IPS DF 4.7 (cell line): ENCODE measurements at regions not wholly inside any gene's neighbourhood (a gene's known extent, or its start where the extent isn't known, plus 50 kb on each side); places are given as distances from the start of the nearest gene placed in this dataset.

Source experiments
- DNase-seq: peaks from one replicate; pipeline ENCODE4 v3.0.0-alpha.2; 2013; ENCODE audit warnings: low spot score; ENCODE audit errors: extremely low read depth

DNA sequence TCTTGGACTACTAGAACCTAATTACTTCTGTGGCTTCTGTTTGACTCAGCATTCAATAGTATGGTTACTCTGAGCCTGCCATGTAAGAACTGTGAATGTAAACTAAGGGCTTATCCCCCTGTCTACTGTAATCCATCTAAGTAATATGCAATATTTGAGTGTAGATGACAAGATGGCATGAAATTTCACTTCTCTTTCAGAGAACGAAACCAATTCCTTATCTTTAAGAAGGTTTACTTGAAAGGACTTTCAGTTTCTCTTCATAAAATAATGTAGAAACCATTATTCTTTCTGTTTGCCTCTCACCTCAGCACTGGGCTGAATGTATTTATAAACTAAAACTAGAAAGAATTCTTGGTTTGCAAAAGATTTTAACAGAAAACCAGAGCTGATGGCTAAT is 60.4 kb upstream of the ARID2 start:
- DNase-seq = no peak

DNA sequence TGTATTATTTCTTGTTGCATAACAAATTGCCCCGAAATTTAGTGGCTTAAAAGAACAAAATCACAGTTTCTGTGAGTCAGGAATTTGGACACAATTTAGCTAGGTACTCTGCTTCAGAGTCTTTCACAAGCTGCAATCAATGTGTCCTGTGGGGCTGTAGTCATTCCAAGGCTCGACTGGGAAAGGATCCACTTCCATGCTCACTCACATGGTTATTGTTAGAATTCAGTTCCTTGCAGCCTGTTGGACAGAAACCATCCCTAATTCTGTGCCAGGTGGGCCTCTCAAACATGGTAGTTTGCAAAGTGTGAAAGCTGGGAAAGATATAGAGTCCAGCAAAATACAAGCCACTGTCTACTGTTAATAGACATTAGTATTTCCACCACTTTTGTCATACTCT is 59.7 kb upstream of the ARID2 start:
- no peak for DNase-seq

DNA sequence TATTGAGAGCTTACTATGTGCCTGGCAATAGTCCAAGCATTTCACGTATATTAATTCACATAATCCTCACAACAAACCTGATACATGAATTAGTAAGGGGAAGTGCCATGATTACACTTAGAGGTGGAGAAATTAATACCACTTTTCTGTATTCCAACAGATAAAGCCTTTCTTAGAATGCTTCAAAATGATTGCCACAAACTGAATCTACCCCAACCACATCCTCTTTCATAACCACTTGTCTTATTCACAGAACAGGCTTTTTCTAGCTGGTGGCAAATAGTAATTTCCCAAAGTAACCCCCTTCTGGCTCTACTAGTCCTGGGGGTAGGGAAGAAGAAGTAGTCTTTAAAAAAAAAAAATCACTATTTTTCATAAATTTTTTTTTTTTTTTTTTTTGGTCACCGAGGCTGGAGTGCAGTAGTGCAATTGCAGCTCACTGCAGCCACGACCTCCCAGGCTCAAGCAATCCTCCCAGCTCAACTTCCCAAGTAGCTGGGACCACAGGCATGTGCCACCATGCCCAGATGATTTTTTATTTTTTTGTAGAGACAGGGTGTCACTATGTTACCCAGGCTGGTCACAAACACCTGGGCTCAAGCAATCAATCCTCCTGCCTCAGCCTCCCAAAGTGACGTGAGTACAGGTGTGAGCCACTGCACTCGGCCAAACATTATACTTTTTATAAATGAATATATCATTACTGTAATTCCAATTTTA is 59.0 kb upstream of the ARID2 start:
- DNase-seq = no peak

DNA sequence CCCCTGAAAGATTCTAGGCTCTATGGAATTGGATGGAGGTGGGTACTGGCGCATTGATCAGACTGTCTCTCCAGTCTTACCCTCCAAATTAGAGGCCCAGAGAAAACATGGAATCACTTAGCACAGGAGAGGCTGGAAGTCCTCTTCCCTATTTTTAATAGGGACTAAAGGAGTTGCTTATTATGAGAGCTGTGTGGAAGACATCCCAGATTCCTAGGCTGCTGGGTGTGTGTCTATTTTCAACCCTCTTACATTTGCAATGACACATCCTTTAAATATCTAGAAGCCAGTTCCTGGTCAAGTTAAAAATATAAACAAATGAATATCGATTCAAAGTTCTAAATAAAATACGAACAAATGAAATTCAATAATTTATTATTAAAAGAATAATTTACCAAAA is 58.3 kb upstream of the ARID2 start:
- DNase-seq = no peak

DNA sequence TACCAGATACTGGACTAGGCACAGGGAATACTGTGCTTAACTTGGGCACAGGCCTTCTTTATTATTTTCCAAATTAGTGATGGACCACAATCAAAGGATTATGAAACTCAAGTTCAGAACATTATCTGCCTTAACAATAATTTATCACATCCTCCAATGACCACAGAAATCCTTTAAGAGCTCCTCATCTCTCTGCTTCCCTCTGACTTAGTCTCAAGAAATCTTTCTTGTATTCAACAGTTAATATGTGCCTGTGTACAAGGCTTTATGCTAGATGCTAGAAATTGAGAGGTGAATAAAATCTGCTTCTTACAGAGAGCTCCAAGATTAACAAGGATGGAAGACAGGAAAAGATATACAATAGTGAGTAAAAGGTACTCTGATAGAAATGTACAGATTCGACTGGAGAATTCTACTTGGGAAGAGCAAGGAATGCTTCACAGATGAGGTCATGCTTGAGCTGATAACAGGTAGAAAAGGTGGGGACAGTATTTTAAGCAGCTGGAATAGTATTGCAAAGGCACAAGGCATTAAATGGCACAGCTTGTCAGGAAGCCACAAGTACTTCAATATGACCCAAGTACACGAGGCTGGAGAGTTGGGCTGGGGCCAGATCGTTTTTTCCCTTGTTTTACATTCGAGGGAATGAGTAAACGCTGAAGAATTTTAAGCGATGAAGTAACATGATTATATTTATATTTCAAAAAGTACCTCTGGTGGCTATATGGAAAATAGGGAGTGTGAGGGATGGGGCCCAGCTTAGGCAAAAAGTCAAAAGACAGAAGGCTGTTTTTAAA is 55.1 kb upstream of the ARID2 start:
- DNase-seq = no peak

DNA sequence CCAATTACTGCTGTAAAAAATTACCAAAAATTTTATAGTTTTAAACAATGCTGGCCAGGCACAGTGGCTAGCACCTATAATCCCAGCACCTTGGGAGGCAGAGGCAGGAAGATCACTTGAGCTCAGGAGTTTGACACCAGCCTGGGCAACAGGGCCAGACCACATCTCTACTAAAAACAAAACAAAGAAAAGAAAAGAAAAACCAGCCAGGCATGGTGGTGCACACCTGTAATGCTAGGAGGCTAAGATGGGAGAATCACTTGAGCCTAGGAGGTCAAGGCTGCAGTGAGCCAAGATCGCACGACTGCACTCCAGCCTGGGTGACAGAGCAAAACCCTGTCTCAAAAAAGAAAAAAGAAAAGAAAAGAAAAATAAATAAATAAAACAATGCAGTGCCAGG is 54.0 kb upstream of the ARID2 start:
- DNase-seq = no peak
